NCI-H1694 treated with DMSO at 0.1 percent for 48 hours (cell line): ENCODE measurements at regions not wholly inside any gene's neighbourhood (a gene's known extent, or its start where the extent isn't known, plus 50 kb on each side); places are given as distances from the start of the nearest gene placed in this dataset.

ENCODE experiments used
- DNase-seq: peaks from one replicate; lab custom pipeline; 2025; lab: John Stamatoyannopoulos, UW

DNA sequence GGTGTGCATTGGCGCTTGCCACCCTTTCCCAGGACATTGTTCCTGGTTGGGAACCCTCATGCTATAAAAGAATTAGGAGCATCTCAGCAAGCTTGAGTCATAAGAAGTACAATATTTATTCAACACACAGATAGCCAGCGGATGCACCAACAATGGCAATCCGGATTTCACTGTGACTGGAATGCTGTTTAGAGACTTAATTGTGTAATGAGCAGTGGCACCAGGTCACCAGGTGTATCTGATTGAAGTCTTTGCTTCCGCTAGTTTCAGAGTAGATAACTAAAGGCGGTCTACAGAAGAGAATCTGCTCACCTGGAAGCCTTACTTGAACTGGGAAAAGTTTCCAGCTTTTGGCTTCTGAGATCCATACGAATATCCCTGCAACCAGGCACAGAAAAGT is 772.3 kb upstream of the GHITM start:
- no peak for DNase-seq

DNA sequence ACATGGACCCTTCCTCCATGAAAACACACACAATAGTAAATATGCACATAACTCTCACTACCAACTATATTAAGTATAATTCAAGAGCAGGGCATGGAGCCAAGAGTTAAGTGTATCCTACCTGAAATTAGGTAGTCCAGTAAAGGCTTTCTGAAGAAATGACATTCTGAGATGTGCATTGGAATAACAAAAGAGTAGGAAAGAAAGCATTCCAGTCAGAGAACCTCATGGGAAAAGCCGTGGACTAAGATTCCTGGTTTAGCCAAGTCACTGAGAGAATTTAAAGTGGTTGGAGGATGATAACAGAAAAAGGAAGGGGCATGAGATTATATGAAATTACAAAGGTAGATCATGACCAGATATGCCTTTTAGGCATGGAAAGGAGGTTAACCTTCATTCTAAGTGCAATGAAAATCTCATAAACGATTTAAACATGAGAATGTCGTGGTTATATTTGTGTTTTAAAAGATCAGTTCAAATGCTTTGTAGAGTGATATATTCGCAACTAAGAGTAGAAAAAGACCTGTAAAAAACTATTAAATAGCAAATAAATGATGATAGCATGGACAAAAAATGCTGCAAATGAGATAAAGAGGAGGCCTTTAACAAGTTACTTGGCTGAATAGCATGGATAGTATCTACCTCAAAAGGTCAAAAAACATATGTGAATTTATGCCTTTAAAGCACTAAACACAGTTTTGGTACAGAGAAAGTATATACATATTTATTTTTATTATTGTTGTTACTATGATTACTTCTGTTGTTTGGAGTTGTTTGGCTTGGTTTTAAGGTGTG is 767.4 kb upstream of the GHITM start:
- no peak for DNase-seq

DNA sequence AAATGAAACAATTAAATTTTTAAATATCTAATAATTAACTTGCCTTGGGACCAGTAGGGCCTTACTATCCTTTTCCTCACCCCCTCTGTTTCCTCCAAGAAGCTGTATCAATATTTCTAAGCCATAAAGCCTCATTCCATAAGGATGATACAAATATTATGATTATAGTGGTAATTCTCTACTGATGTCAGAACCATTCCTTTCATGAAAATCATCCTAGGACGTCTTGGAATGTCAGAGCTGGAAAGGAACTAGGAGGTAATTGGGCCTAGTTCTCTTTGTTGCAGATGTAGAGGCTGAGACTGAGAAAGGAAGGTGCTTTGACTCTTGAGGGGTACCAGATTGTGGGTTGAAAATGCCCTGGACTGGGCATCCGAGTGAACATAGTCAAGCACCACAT is 766.7 kb upstream of the GHITM start:
- no peak for DNase-seq

DNA sequence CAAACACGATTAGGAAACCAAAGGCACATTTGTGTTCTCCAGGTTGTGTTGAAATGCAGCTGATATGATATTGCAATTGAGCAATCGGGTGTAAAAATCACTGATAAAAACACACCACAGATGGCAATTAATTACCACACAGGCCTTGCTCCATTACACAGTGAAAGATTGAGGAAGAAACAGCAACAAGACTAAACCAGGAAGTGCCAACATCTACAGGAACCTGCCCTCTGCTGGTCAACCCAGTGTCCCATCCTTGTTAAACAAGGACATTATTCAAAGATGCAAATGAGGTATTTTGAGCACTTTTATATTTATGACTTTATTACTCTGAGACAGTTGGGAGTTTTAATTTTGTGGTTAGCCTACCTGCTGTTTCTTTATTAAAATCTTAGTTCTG is 765.6 kb upstream of the GHITM start:
- DNase-seq, result peak; percentile 68

DNA sequence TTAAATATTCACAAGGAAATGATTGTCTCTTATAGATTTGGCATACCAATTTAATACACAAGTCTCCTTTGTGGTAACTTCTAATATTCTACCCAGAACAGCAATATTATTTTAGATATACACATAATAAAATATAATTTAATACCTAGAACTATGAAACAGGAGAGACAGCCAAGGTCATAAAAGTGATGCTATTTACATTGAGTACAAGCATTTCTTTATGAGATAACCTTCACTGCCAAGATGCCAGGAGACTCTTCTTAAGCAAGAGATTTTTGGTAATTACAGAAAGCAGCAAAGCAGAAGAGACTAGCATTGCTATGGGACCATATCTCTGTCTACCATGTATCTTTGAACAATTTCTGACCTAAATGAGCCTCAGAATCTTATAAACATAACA is 764.6 kb upstream of the GHITM start:
- no peak for DNase-seq

DNA sequence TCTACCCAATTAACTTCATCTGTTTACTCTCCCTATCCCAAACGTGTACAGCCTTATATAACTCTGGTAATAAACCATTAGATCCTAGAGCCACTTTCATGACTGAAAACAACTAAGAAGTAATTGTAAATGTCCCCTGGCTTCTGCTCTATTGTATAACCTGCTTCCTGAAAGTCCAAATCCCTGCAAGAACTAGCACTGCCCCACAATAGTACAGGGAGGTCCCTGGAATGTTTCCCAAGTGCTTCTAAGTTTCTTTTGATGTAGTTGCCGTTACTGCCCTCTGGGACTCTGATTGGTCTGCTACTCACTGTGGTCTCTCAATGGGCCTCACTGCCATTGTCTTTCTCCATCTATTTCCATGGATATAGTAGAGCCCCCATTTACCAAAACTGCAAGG is 764.0 kb upstream of the GHITM start:
- DNase-seq, result no peak

DNA sequence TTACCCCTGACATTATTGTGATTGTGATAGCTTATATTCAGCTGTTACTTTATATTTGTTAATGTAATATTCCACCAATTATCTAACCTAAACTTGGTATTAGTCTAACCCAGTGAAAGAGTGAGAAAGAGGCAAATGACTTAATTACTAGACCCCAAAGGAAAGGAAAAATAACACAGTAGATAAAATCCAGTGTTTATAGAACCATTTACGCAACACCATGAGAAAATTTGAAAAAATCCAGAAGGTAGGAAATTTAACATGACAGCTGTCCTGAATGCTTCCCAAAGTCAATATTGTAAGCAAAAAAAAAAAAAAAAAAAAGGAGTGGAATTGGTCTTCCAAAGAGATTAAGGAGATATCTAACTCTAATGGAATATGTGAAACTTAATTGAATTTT is 741.5 kb upstream of the GHITM start:
- DNase-seq, result no peak

DNA sequence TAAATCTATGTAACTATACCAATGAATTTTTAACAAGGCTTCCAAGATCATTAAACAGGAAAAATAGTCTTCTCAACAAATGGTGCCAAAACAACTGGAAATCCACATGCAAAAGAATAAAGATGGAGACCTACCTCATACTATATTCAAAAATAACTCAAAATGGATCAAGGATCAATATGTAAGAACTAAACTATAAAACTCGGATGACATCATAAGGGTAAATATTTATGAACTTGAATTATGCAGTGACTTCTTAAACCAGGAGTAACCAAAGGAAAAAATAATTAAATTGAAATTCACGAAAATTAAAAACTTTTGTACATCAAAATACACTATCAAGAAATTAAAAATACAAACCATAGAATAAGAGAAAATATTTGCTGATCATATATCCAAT is 728.7 kb upstream of the GHITM start:
- DNase-seq, result no peak

DNA sequence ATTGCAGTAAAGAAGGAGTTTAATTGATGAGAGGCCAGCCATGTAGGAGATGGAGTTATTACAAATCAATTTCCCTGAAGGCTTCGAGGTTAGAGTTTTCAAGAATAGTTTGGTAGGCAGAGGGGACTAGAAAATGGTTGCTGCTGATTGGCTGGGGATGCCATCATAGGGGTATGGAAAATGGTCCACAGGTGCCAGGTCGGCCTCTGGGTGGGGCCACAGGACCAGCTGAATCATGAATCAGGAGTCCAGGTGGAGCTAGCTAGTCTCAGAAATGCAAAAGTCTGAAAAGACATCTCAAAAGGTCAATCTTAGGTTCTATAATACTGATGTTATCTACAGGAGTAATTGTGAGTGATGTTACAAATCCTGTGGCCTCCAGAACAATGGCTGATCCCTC is 714.0 kb upstream of the GHITM start:
- DNase-seq, result no peak

DNA sequence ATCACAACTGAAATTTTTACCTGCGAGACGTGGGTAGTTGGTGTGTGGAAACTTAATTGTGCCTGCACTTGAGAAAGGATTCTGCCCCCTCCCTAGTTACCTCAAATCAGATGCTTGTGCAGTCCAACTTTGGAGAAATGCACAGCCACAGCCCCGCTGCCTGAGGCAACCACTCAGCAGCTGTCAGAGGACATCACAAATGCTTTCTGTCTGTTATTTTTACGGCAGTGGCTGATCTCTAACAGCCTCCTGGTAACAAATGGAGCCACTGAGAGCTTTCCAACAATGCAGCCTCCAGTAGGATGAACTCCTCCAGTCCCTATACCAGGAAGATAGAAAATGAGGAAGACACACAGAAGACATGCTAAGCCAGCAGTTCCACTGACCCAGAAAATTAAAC is 712.2 kb upstream of the GHITM start:
- no peak for DNase-seq

DNA sequence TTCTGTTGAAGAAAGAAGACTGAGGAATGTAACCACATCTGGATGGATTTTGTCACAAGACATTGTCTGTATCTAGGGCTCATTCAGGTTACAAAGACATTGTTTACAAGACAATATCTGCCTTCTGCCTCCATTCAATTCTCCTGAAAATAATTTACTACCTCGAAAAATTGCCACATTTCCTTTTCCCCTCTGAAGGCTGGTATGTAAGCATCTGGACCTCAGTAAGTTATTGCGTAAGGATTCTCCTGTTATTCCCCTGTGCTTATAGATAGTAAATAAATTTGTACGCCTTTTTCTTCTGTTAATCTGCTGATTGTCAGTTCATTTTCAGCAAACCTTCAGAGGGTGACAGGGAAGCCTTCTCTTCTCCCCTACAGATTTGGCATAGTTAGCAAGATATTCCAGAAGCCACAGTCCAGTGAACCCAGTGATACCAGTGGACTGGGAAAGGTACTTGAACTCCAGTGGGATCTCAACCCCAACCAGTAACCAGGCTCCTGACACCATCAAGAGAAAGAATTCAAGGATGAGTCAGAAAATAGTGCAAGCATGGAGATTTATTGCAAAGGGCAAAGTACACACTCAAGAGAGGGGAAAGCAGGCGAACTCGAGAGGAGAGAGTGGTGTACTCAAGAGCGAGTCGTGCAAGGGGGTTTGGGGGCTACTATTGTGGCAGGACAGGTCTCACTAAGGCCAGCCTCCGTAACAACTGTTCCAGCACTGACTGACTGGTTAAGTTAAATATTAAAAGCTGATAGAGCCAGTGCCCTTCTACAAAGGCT is 706.9 kb upstream of the GHITM start:
- no peak for DNase-seq

DNA sequence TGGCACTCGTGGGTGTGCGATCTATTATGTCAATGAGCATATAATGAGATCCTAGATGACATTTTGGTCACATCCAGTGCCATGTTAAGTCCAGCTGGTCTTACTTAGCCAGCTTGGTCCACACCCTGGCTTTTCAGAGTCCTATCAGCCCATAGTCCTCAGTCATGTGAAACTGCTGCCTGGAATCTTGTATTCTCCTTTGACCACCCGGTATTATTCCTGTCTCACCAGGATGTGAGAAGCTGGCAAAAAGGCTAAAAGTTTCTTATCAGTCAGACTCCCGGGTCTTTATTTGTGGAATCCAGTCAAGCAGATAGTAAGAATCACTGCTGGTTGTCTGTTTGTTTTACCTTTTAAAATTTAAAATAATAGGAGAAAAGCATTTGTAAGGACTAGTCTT is 705.6 kb upstream of the GHITM start:
- no peak for DNase-seq

DNA sequence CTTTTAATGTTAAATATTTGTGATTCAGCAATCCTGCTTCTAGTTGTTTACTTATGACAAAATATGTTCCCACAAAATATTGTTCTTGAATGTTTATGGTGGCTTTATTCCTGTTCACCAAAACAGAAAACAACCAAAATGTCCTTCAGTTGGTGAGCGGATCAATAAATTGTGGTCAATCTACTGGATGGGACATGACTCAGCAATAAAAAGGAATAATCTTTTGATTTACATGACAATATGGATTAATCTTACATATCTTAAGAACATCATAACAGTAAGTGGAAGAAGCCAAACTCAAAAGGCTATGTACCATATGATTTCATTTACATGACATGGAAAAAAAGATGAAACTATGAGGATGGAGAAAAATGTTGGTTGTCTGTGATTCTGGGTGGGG is 691.3 kb upstream of the GHITM start:
- DNase-seq, result no peak

DNA sequence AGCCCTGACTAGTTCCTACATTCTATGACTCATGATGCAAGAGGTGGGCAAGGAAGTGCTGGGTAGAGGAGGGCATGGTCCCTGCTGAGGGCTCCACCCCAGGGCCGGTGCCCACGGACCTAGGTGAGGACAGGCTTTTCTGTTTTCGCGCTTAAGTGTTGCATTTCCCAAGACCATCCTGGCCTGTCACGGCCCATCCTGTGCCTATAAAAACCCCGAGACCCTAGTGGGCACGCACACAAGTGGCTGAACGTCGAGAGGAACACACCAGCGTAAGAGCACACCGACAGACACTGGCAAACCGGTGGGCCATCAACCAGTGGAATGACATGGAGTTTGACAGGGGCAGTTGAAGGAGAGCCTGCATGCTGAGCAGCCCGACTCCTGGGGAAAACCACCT is 680.7 kb upstream of the GHITM start:
- no peak for DNase-seq

DNA sequence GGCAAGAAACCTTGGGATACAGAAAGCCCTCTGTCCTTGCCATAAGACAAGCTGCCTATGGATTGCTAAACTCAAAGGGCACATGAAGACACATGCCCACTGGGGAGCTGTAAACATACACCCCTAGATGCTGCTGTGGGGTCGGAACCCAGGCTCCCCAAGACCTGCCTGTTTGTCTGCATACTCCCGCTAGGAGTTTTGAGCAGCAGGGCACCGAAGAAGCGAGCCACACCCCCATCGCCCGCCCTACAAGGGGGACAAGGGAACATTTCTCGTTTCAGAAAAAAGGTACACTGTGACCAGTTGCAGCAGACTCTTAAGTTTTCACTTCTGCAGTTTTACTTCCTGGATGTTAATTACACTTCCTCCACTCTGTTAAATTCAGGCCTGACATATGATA is 680.2 kb upstream of the GHITM start:
- DNase-seq, result no peak

DNA sequence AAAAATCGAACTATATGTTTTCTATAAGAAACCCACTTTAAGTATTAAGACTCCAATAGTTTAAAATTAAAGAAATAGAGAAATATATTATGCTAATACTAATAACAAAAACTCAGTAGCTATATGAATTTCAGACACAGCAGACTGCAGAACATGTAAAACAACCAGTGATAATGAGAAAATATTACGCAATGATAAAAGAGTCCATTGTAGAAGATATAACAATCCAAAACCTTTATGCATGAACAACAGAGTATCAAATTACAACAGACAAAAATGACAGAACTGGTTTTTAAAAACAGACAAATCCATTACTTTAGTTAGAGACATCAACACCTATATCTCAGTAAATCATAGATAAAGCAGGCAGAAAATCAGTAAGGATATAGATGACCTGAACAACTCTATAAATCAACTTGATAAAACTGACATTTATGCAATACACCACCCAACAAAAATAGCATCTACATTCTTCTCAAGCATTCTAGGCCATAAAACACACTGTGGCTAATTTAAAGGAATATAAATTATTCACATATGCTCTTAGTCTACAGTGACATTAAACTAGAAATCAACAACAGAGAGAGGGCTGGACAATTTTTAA is 669.5 kb upstream of the GHITM start:
- DNase-seq, result no peak

DNA sequence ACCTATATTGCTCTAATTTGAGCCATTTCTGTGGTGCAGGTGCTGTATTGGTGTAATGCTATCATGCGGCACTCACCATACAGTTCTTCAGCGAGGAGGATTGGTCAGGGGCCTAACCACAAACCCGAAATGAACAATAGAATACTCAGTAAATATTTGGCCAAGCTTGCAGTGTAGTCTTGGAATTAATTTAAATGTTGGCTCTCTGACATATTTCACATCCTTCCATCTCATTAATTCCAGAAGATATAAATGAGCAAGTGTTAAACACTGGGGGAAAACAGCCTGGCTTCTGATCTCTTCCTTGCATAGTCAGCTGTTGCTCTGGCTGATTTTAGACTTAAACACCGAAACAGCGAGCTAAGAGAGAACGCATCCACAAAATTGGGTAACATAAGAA is 663.1 kb upstream of the GHITM start:
- peak; percentile 51 for DNase-seq

DNA sequence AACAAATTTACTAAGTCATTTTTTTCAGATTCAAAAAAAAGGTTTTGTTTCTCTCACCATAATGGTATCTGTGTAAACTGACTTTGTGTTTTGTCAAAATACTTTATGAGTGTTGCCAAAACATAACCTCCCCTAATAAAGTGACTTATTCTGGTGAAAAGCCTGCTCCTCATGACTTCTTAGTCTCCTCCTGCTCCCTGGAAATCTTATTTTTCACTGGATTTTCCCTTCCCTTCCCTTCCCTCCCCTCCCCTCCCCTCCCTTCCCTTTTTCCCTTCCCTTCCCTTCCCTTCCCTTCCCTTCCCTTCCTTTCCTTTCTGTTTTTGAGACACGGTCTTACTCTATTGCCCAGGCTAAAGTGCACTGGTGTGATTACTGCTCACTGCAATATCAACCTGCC is 650.1 kb upstream of the GHITM start:
- no peak for DNase-seq

DNA sequence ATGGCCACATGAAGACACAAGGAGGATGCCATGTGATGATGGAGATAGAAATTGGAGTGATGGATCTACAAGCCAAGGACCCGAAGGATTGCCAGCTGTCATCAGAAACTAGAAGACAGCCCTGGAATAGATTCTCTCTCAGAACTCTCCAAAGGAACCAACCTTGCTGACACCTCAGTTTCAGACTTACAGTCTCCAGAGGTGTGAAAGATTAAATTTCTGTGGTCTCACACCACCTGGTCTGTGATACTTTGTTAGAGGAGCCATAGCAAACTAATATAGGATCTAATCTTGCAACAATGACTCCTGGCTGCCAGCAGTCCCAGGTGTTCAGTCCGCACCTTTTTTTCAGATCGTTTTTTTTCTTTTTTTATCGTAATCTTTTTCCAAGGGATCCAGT is 647.3 kb upstream of the GHITM start:
- no peak for DNase-seq

DNA sequence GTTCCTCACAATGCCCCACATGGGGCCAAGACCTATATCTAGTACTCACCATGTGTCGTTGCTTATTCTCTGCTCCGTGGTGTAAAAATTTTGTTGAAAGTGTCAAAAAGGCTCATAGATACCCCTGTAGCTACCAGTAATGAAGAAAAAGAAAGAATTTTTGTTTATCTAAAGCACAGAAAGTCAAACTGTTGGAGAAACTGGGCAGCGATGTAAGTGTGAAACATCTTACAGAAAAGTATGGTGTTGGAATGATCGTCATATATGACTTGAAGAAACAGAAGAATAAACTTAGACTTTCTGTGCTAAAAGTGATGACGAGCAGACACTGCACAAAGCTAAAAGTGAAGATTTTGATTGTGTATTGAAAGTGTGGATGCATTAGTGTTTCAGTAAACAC is 626.6 kb upstream of the GHITM start:
- DNase-seq, result no peak

DNA sequence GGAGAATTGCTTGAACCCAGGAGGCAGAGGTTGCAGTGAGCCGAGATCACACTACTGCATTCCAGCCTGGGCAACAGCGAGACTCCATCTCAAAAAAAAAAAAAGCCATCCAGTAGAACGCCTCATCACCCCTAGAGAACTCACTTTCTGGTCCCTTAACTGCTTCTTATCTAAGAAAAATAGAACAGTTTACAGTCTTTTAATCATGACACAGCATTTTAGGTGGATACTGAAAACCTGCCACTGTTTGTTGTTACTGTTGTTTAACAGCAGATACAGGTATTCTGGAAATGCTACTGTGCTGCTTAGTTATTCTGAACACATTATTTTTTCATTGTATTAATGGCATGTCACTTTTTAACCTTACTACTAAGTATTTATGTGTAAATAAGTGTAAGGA is 624.3 kb upstream of the GHITM start:
- no peak for DNase-seq

DNA sequence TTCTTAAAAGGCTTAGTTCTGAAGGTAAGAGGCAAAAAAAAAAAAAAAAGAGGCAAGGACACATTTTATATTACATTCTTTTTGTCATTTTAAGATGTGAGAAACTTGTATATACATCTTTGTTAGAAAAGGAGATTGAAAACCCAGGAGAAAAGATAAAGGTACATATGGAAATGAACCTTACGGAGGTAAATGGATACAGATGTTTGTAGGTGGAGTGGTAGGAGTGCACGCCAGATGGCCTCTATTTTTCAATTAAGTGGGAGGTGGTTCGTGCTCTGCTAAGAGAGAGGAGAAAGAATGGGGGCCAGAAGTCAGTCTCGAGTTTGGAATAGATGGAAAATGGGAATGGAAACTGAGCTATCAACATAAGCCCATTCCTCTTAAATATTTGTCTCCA is 622.5 kb upstream of the GHITM start:
- DNase-seq, result peak; percentile 3

DNA sequence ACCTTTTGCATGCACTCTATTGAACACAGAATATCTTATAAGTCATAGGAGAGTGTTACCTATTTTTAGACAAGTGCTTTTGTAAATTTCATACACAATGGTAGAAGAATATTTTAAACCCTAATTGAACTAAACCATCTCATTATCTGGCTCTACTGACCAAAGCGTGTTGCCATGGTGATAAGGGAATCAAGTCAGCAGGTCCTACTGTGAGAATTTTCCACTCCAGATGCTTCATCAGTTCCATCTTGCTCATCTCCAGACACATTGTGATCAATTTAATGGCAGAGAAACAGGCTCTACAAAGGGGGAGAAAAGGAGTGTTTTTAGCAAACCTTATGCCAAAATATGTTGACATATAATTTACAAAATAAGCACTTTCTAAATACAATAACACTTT is 621.9 kb upstream of the GHITM start:
- DNase-seq, result no peak
